HL-60 (cell line): ENCODE measurements at regions not wholly inside any gene's neighbourhood (a gene's known extent, or its start where the extent isn't known, plus 50 kb on each side); places are given as distances from the start of the nearest gene placed in this dataset.

Experiments used
- CTCF ChIP-seq: IDR thresholded peaks from one replicate; pipeline ENCODE4 v1.5.1; 2011; ENCODE audit warnings: low read length, control low read depth, inconsistent platforms; ENCODE audit not compliant: insufficient read depth
- SPI1 ChIP-seq: IDR thresholded peaks from 2 replicates; pipeline ENCODE4 v1.6.1; 2012; ENCODE audit warnings: low read depth, mild to moderate bottlenecking, borderline replicate concordance

- TF ChIP-seq CTCF, result no peak
- no peak for TF ChIP-seq SPI1
These were observed 55.9 kb upstream of the PIP4K2A start for GRCh38 chr10:22770270-22770669.
